Heart right ventricle (tissue), 16 donors: ENCODE measurements at regions not wholly inside any gene's neighbourhood (a gene's known extent, or its start where the extent isn't known, plus 50 kb on each side); places are given as distances from the start of the nearest gene placed in this dataset.

Experiments
- ATAC-seq, 8 donors: fragments of 200-7000 bp; cut with Tn5 transposase; one replicate each; pipeline ENCODE4 v1.9.1; 2020; ENCODE audit warnings: mild to moderate bottlenecking in 8 of 8, moderate library complexity in 8 of 8, moderate number of reproducible peaks in 1 of 8
- DNase-seq, 2 donors: peaks; one replicate each; pipeline ENCODE4 v3.0.0-alpha.2; 2020
- H3K27ac ChIP-seq, 10 donors: fragments of 200-600 bp; sonication (generic) in 2 of 10; one replicate each; pipeline versions ENCODE4 v1.5.0 to v1.8.0; 2020 to 2022; ENCODE audit warnings: mild to moderate bottlenecking in 3 of 10
- H3K27me3 ChIP-seq, 7 donors: fragments of 200-600 bp; one replicate each; pipeline ENCODE4 v1.8.0; 2021 to 2022; ENCODE audit warnings: mild to moderate bottlenecking in 2 of 7
- H3K36me3 ChIP-seq, 9 donors: fragments of 200-600 bp; sonication (generic) in 1 of 9; one replicate each; pipeline versions ENCODE4 v1.5.0 to v1.8.0; 2020 to 2022; ENCODE audit warnings: mild to moderate bottlenecking in 2 of 9
- H3K4me1 ChIP-seq, 9 donors: fragments of 200-600 bp; sonication (generic) in 1 of 9; one replicate each; pipeline versions ENCODE4 v1.5.0 to v1.8.0; 2020 to 2022; ENCODE audit warnings: mild to moderate bottlenecking in 4 of 9
- H3K4me3 ChIP-seq, 10 donors: fragments of 200-600 bp; sonication (generic) in 2 of 10; one replicate each; pipeline versions ENCODE4 v1.5.0 to v1.8.0; 2020 to 2022; ENCODE audit warnings: mild to moderate bottlenecking in 7 of 10, moderate library complexity in 2 of 10
- H3K9me3 ChIP-seq, 11 donors: fragments of 200-600 bp in 10 of 11; sonication (generic) in 2 of 11; one replicate each; pipeline versions ENCODE4 v1.5.0 to v1.8.0; 2013 to 2022; ENCODE audit warnings: mild to moderate bottlenecking in 2 of 11, control low read depth in 1 of 11, moderate library complexity in 1 of 11
- WGBS, 2 donors: extraction: QIAGEN DNeasy Blood & Tissue Kit; methylation state at CpG; one replicate each; pipeline ENCODE4 v1.1.7; 2013; ENCODE audit warnings: inconsistent platforms in 1 of 2; 5-methylcytosine and 5-hydroxymethylcytosine counted together
- intact Hi-C, 10 donors: fragments of 100-400 bp; cut with DNase I; formaldehyde crosslinking; loops; one replicate each; pipeline versions ENCODE4 v1.11.1 to v1.14.2; 2022
- TF ChIP-seq, protein P1 (sequence below), 9 donors: fragments of 200-600 bp; sonication (generic) in 2 of 9; IDR thresholded peaks; one replicate each; pipeline versions ENCODE4 v1.5.0 to v1.8.0; 2021 to 2022; ENCODE audit warnings: antibody characterized with exemption in 9 of 9, mild to moderate bottlenecking in 5 of 9, moderate library complexity in 1 of 9
- donor health status: Arrhythmogenic right ventricular cardiomyopathy.
- donor health status: ischemic (EF 13 %, LVEDD 7.1; RV severe dilation, severe dysfunction).
- donor health status: healthy with polysubstance abuse.
- donor health status: DM: no; HTN: yes; CAD: no.
- donor health status: DM: no; HTN: no; CAD: no.
- donor health status: ischemic (EF 25% LVEDD 6.9; RV normal size, moderate dysfunction).
- donor health status: ischemic (EF 25% LVEDD 5.7; RV mildly dilated, moderate dysfunction).
- donor health status: healthy.
- donor health status: DM: yes; HTN: yes; CAD: no.
- donor health status: Ischemic cardiomyopathy.
- donor health status: ischemic (EF 35%, LVEDD 5.7; RV mildly dilated, moderate dysfunction).
- donor health status: nonischemic (EF 11% LVEDD 7.7; RV severe dilation, severe dysfunction).
- donor health status: DM: yes; HTN: yes; CAD: no.
- donor health status: PGD.
- donor health status: ischemic (EF 29% LVEDD 5.4; RV normal size, mild dysfunction).
- donor health status: nonischemic (EF 23%, LVEDD 6.1; RV moderate dilation, normal function).

DNA sequence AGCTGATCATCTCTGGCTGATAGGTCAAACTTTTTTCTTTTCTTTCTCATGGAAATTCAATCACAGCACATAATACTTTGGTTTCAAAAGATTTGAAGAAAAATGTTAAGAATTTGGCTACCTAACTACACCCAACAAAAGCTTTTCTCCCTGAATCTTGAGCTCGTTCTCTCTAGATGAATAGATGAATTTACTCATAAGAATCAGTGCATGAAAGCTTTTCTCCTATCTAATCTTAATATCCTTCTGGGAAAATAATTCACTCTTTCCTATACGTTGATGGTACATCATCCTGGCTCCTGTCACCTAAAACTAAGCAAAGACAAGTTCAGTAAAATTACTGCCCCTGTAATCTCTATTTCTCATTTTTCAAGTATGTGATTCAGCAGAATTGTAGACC lies 1479.1 kb downstream of the DPP10 start:
- no peaks in the 10 kb centered on the region for H3K36me3 ChIP-seq
- intact Hi-C loops = loop anchor here in 1 of 10 donors (5.0 kb wide), 1 partner anchor 851 kb away; no protein-coding TSS in a partner anchor
- WGBS, 2 donors = 51 to 57% methylated on average over 2 of the region's 2 CpGs

DNA sequence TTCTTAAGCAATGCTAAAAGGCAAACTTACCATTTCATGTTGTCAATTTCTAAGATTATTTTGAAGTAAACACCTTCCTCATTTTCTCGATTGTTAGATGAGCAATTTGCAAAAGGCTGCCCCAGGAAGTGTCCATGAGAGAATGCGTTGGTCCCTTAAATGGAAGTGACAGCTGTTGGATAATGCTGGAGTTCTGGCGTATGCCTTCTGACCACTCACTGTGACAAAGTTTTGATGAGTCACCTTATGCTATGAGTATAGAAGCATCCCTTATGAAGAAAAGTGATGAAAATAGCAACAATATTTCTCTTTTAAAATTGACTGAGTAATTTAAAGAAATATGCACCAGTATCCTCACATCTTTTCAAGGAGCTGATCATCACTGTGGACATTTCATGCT lies 1497.5 kb downstream of the DPP10 start:
- H3K36me3 ChIP-seq = no peaks in the 10 kb centered on the region
- DNase-seq = no peak
- H3K4me3 ChIP-seq = no peak overlapping the region
- no peaks in the 10 kb centered on the region for H3K4me1 ChIP-seq
- WGBS, 2 donors = 69% methylated on average over 3 of the region's 3 CpGs
- H3K27me3 ChIP-seq = no peaks in the 10 kb centered on the region
- intact Hi-C loops = no loop called here
- ATAC-seq = no peak
- peaks cover 0 to 28% (median 0%) of the 10 kb centered on the region in 11 donors for H3K9me3 ChIP-seq
- no peak overlapping the region for H3K27ac ChIP-seq
- TF ChIP-seq, protein P1, sequence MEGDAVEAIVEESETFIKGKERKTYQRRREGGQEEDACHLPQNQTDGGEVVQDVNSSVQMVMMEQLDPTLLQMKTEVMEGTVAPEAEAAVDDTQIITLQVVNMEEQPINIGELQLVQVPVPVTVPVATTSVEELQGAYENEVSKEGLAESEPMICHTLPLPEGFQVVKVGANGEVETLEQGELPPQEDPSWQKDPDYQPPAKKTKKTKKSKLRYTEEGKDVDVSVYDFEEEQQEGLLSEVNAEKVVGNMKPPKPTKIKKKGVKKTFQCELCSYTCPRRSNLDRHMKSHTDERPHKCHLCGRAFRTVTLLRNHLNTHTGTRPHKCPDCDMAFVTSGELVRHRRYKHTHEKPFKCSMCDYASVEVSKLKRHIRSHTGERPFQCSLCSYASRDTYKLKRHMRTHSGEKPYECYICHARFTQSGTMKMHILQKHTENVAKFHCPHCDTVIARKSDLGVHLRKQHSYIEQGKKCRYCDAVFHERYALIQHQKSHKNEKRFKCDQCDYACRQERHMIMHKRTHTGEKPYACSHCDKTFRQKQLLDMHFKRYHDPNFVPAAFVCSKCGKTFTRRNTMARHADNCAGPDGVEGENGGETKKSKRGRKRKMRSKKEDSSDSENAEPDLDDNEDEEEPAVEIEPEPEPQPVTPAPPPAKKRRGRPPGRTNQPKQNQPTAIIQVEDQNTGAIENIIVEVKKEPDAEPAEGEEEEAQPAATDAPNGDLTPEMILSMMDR (IDR thresholded peaks at IDR 0.05) = no peak

More for the DNA sequence above, 1479.1 kb downstream of the DPP10 start:
- no peak overlapping the region for H3K27ac ChIP-seq
- DNase-seq (no peak), ATAC-seq (no peak)
- H3K4me1 ChIP-seq = no peaks in the 10 kb centered on the region
- H3K9me3 ChIP-seq = peaks cover 0 to 24% (median 1%) of the 10 kb centered on the region in 11 donors
- H3K27me3 ChIP-seq = no peaks in the 10 kb centered on the region
- TF ChIP-seq, protein P1 (IDR thresholded peaks at IDR 0.05) = no peak
- H3K4me3 ChIP-seq = no peak overlapping the region

DNA sequence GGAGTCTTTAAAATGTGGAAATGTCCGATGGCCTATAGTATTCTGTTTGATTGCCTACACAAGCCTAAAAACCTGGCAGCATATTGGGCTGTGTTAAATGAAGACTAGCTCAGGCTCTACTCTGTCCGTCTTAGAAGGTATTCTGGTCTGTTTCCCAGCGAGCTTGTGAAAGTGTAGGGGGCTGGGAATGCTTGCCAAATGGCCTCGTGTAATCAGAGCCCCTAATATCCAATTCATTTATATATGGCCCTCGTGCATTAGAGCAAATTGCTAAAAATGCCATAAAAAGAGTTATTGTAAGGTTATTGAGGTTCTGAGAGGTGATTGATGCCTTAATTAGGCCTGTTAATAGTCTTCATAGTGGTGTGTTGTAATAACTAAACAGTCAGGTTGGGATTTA lies 1500.4 kb downstream of the DPP10 start:
- DNase-seq (no peak), ATAC-seq (no peak)
- TF ChIP-seq, protein P1 (IDR thresholded peaks at IDR 0.05) = no peak
- intact Hi-C loops = no loop called here
- no peak overlapping the region for H3K4me3 ChIP-seq
- H3K4me1 ChIP-seq = no peaks in the 10 kb centered on the region
- H3K27ac ChIP-seq = no peak overlapping the region
- 62 to 74% methylated on average over 5 of the region's 5 CpGs for WGBS, 2 donors
- peaks cover 0 to 43% (median 0%) of the 10 kb centered on the region in 11 donors for H3K9me3 ChIP-seq
- no peaks in the 10 kb centered on the region for H3K36me3 ChIP-seq
- no peaks in the 10 kb centered on the region for H3K27me3 ChIP-seq

DNA sequence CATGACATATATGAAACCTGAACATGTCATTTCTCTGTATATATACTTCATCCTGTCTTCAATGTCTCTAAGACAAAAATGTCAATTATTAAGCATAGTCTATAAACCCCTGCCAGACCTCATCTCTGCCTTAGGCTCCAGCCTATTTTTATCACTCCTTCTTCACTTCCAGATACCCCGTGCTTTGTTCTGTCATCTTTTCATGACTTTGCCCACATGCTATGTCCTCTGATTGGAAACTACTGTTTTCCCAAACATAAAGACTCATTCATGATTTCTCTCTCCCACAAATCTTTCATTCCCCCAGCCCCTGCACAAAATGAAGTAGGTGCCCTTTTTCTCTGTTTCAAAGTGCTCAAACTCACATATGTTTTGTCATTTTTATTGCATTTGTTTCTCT lies 1503.9 kb downstream of the DPP10 start:
- no peak for DNase-seq
- intact Hi-C loops = no loop called here
- no peaks in the 10 kb centered on the region for H3K36me3 ChIP-seq
- no peaks in the 10 kb centered on the region for H3K27me3 ChIP-seq
- no peak overlapping the region for H3K4me3 ChIP-seq
- no peak for ATAC-seq
- peaks cover 0 to 51% (median 0%) of the 10 kb centered on the region in 11 donors for H3K9me3 ChIP-seq
- WGBS, 2 donors = 21 to 37% methylated on average over 1 of the region's 1 CpG
- TF ChIP-seq, protein P1 (IDR thresholded peaks at IDR 0.05) = no peak
- no peak overlapping the region for H3K27ac ChIP-seq
- H3K4me1 ChIP-seq = no peaks in the 10 kb centered on the region
